ENCODE measurements at regions not wholly inside any gene's neighbourhood (a gene's known extent, or its start where the extent isn't known, plus 50 kb on each side); places are given as distances from the start of the nearest gene placed in this dataset.
"Not testable (repeated sequence)": the region's sequence is repeated elsewhere in the genome, so short reads cannot be mapped to it uniquely, and the experiment has no call there.

GRCh38 chr7:121501566-121501965 lies 105.5 kb upstream of the FAM3C start:
- peaks cover 0 to 8% (median 5%) of the 10 kb centered on the region in 4 donors for H3K9me3 ChIP-seq
- no peak overlapping the region for H3K4me3 ChIP-seq
- no peaks in the 10 kb centered on the region for H3K4me1 ChIP-seq
- H3K36me3 ChIP-seq, result no peaks in the 10 kb centered on the region
- no peak overlapping the region for H3K27ac ChIP-seq
- TF ChIP-seq CTCF (IDR thresholded peaks at IDR 0.05) (no peak), POLR2A (IDR thresholded peaks at IDR 0.05) (no peak)
- DNase-seq, result no peak
- H3K27me3 ChIP-seq, result no peaks in the 10 kb centered on the region

GRCh38 chr7:121500360-121501058 lies 104.4 kb upstream of the FAM3C start:
- no peak for DNase-seq
- no peak overlapping the region for H3K4me3 ChIP-seq
- peaks cover 0 to 8% (median 3%) of the 10 kb centered on the region in 4 donors for H3K9me3 ChIP-seq
- no peaks in the 10 kb centered on the region for H3K27me3 ChIP-seq
- H3K36me3 ChIP-seq, result no peaks in the 10 kb centered on the region
- no peak for TF ChIP-seq POLR2A (IDR thresholded peaks at IDR 0.05)
- TF ChIP-seq CTCF (IDR thresholded peaks at IDR 0.05), result no peak
- H3K4me1 ChIP-seq, result no peaks in the 10 kb centered on the region
- H3K27ac ChIP-seq, result no peak overlapping the region

GRCh38 chr7:121499624-121500023 lies 103.5 kb upstream of the FAM3C start:
- DNase-seq, result no peak
- no peaks in the 10 kb centered on the region for H3K36me3 ChIP-seq
- no peaks in the 10 kb centered on the region for H3K27me3 ChIP-seq
- no peak overlapping the region for H3K4me3 ChIP-seq
- H3K4me1 ChIP-seq, result no peaks in the 10 kb centered on the region
- TF ChIP-seq POLR2A (IDR thresholded peaks at IDR 0.05) (no peak), CTCF (IDR thresholded peaks at IDR 0.05) (no peak)
- peaks cover 0 to under 1% (median 0%) of the 10 kb centered on the region in 4 donors for H3K9me3 ChIP-seq
- no peak overlapping the region for H3K27ac ChIP-seq

GRCh38 chr7:121498816-121499215 lies 102.7 kb upstream of the FAM3C start:
- H3K9me3 ChIP-seq, result no peaks in the 10 kb centered on the region
- H3K4me1 ChIP-seq, result no peaks in the 10 kb centered on the region
- DNase-seq, result no peak
- no peaks in the 10 kb centered on the region for H3K36me3 ChIP-seq
- H3K27me3 ChIP-seq, result no peaks in the 10 kb centered on the region
- no peak overlapping the region for H3K4me3 ChIP-seq
- no peak for TF ChIP-seq POLR2A (IDR thresholded peaks at IDR 0.05)
- TF ChIP-seq CTCF (IDR thresholded peaks at IDR 0.05), result no peak
- H3K27ac ChIP-seq, result peak overlapping the region in 1 of 4 donors; percentile 20

GRCh38 chr7:121497545-121497944 lies 101.4 kb upstream of the FAM3C start:
- not testable (repeated sequence) for H3K4me1 ChIP-seq, H3K36me3 ChIP-seq, H3K4me3 ChIP-seq, H3K27me3 ChIP-seq, H3K27ac ChIP-seq, H3K9me3 ChIP-seq, DNase-seq

GRCh38 chr7:121494516-121494915 lies 98.4 kb upstream of the FAM3C start:
- Histone ChIP-seq H3K9me3 (no peaks in the 10 kb centered on the region), H3K27me3 (no peaks in the 10 kb centered on the region), H3K4me1 (no peaks in the 10 kb centered on the region), H3K36me3 (no peaks in the 10 kb centered on the region), H3K27ac (no peak overlapping the region), H3K4me3 (no peak overlapping the region)
- DNase-seq, result no peak
- no peak for TF ChIP-seq POLR2A (IDR thresholded peaks at IDR 0.05)
- no peak for TF ChIP-seq CTCF (IDR thresholded peaks at IDR 0.05)

All from Peyer's patch (tissue), 4 donors.